WTC11 (cell line): ENCODE measurements at regions not wholly inside any gene's neighbourhood (a gene's known extent, or its start where the extent isn't known, plus 50 kb on each side); places are given as distances from the start of the nearest gene placed in this dataset.

Experiments
- ATAC-seq: fragments of 200-7000 bp; cut with Tn5 transposase; 2 replicates; pipeline ENCODE4 v1.10.0; 2021; ENCODE audit warnings: mild to moderate bottlenecking, moderate library complexity
- CTCF ChIA-PET: fragments of 300-600 bp; sonication (Branson Sonifier 250); formaldehyde crosslinking; loops from one replicate; lab custom pipeline; 2021; ENCODE audit warnings: antibody characterized with exemption; lab: Charles Lee
- POLR2A ChIA-PET: fragments of 350-600 bp; sonication (Branson Sonifier 250); formaldehyde crosslinking; loops from one replicate; lab custom pipeline; 2021; ENCODE audit warnings: antibody characterized with exemption; lab: Charles Lee
- DNase-seq: peaks from one replicate; pipeline ENCODE4 v3.0.0; 2021; ENCODE audit warnings: low spot score
- H3K27ac Mint-ChIP-seq: 2 replicates; pipeline ENCODE4 v1.8.0; 2021; ENCODE audit warnings: mixed read lengths
- H3K27me3 Mint-ChIP-seq: 2 replicates; pipeline ENCODE4 v1.8.0; 2021; ENCODE audit warnings: low read depth, mild to moderate bottlenecking, moderate library complexity, mixed read lengths
- H3K36me3 Mint-ChIP-seq: 2 replicates; pipeline ENCODE4 v1.8.0; 2021; ENCODE audit warnings: mixed read lengths
- H3K4me1 Mint-ChIP-seq: 2 replicates; pipeline ENCODE4 v1.8.0; 2022; ENCODE audit warnings: mixed read lengths
- H3K4me3 Mint-ChIP-seq: 2 replicates; pipeline ENCODE4 v1.8.0; 2021; ENCODE audit warnings: mild to moderate bottlenecking, moderate library complexity, mixed read lengths
- H3K9me3 Mint-ChIP-seq: 2 replicates; pipeline ENCODE4 v1.8.0; 2021; ENCODE audit warnings: mixed read lengths
- FOXK1 ChIP-seq: sonication (generic); formaldehyde crosslinking; IDR thresholded peaks from 2 replicates; pipeline ENCODE4 v1.8.0; 2022; ENCODE audit warnings: mild to moderate bottlenecking, moderate library complexity, missing genetic modification reagents
- GABPB1 ChIP-seq: sonication (generic); formaldehyde crosslinking; IDR thresholded peaks from 2 replicates; pipeline ENCODE4 v1.8.1; 2023; ENCODE audit warnings: mild to moderate bottlenecking, missing genetic modification reagents
- HMGA2 ChIP-seq: fragments of 250-450 bp; sonication (Bioruptor Pico); IDR thresholded peaks from 2 replicates; pipeline ENCODE4 v1.4.0; 2021; ENCODE audit warnings: mild to moderate bottlenecking, moderate library complexity
- JAZF1 ChIP-seq: fragments of 250-450 bp; sonication (Bioruptor Pico); IDR thresholded peaks from 2 replicates; pipeline ENCODE4 v1.9.0; 2021; ENCODE audit warnings: moderate library complexity, mild to moderate bottlenecking, inconsistent platforms
- NFATC4 ChIP-seq: fragments of 250-450 bp; sonication (Bioruptor Pico); IDR thresholded peaks from 2 replicates; pipeline ENCODE4 v1.9.0; 2021; ENCODE audit warnings: mild to moderate bottlenecking
- NR3C1 ChIP-seq: sonication (generic); formaldehyde crosslinking; conservative IDR thresholded peaks from 2 replicates; pipeline ENCODE4 v1.8.1; 2023; ENCODE audit warnings: low read depth, mild to moderate bottlenecking, missing genetic modification reagents
- OVOL2 ChIP-seq: fragments of 250-450 bp; sonication (Bioruptor Pico); IDR thresholded peaks from 2 replicates; pipeline ENCODE4 v1.9.0; 2021; ENCODE audit warnings: mild to moderate bottlenecking, borderline replicate concordance
- SP1 ChIP-seq: sonication (generic); formaldehyde crosslinking; conservative IDR thresholded peaks from 2 replicates; pipeline ENCODE4 v1.8.1; 2022; ENCODE audit warnings: missing genetic modification reagents
- TEAD1 ChIP-seq: sonication (generic); formaldehyde crosslinking; IDR thresholded peaks from 2 replicates; pipeline ENCODE4 v1.8.0; 2022; ENCODE audit warnings: mild to moderate bottlenecking, missing genetic modification reagents
- TEAD4 ChIP-seq: sonication (generic); formaldehyde crosslinking; IDR thresholded peaks from 2 replicates; pipeline ENCODE4 v1.8.0; 2022; ENCODE audit warnings: mild to moderate bottlenecking, missing genetic modification reagents
- ZBTB21 ChIP-seq: sonication (generic); formaldehyde crosslinking; IDR thresholded peaks from 2 replicates; pipeline ENCODE4 v1.8.1; 2023; ENCODE audit warnings: mild to moderate bottlenecking, missing genetic modification reagents, borderline replicate concordance
- ZNF121 ChIP-seq: sonication (generic); formaldehyde crosslinking; IDR thresholded peaks from 2 replicates; pipeline ENCODE4 v1.8.0; 2023; ENCODE audit warnings: missing genetic modification reagents
- ZNF317 ChIP-seq: sonication (generic); formaldehyde crosslinking; IDR thresholded peaks from 2 replicates; pipeline ENCODE4 v1.8.1; 2023; ENCODE audit warnings: low read depth, mild to moderate bottlenecking, moderate library complexity, missing genetic modification reagents, borderline replicate concordance
- ZNF423 ChIP-seq: fragments of 250-450 bp; sonication (Bioruptor Pico); IDR thresholded peaks from 2 replicates; pipeline ENCODE4 v2.1.2; 2022; ENCODE audit warnings: mild to moderate bottlenecking, moderate library complexity
- TF ChIP-seq, protein P1 (sequence below): fragments of 250-450 bp; sonication (Bioruptor Pico); IDR thresholded peaks from 2 replicates; pipeline ENCODE4 v1.9.0; 2021; ENCODE audit warnings: mild to moderate bottlenecking
- TF ChIP-seq, protein P2 (sequence below): fragments of 250-450 bp; sonication (Bioruptor Pico); conservative IDR thresholded peaks from 2 replicates; pipeline ENCODE4 v1.9.0; 2021; ENCODE audit warnings: mild to moderate bottlenecking
- TF ChIP-seq, protein P3 (sequence below): sonication (generic); formaldehyde crosslinking; IDR thresholded peaks from 2 replicates; pipeline ENCODE4 v1.8.0; 2022; ENCODE audit warnings: mild to moderate bottlenecking, missing genetic modification reagents
- TF ChIP-seq, protein P4 (sequence below): sonication (generic); formaldehyde crosslinking; IDR thresholded peaks from 2 replicates; pipeline ENCODE4 v1.8.1; 2022; ENCODE audit warnings: missing genetic modification reagents, borderline replicate concordance
- TF ChIP-seq, protein P5 (sequence below): sonication (generic); formaldehyde crosslinking; IDR thresholded peaks from 2 replicates; pipeline ENCODE4 v1.8.1; 2022; ENCODE audit warnings: mild to moderate bottlenecking, missing genetic modification reagents, moderate library complexity, borderline replicate concordance
- TF ChIP-seq, protein P6 (sequence below): fragments of 250-450 bp; sonication (Bioruptor Pico); IDR thresholded peaks from 2 replicates; pipeline ENCODE4 v1.9.0; 2021; ENCODE audit warnings: moderate library complexity, mild to moderate bottlenecking, inconsistent platforms, borderline replicate concordance

DNA sequence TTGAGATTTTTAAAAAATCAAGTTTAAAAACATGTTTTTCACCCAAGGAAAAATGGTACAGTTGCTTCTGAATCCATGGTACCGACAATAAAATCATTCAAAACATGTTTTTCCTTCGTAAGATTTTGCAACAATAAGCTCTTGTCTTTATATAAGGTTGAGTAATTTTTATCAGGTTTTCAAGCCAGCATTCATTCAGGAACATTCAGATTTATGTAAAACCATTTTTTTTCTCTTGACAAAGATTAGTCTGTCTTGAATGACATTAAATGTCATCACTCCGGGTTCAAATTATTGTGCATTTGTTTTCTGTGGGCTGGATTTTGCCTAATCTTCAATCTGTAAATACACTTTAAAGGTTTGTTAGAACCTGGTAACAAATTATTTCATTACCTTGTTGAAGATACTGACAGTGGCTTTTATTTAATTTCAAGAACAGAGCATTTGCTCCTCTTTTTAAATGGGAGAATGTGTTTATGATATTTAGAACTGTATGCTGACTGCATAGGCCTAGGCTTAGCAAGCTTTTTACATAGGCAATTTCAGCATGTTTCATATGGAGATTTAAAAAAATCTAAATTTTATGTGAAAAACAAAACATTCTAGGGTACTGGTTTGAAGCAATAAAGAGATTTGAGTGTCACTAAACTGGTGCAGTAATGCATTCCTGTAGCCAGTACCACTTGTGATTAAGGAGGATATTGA lies 336.4 kb upstream of the HAND2 start:
- POLR2A ChIA-PET, result no interaction called here
- CTCF ChIA-PET, result no interaction called here
- Mint-ChIP-seq H3K9me3 (peaks cover 11% of the 10 kb centered on the region), H3K27ac (no peak overlapping the region), H3K36me3 (no peaks in the 10 kb centered on the region), H3K4me1 (no peaks in the 10 kb centered on the region), H3K27me3 (no peaks in the 10 kb centered on the region), H3K4me3 (no peak overlapping the region)
- ATAC-seq (no peak), DNase-seq (no peak)
- TF ChIP-seq, protein P1, sequence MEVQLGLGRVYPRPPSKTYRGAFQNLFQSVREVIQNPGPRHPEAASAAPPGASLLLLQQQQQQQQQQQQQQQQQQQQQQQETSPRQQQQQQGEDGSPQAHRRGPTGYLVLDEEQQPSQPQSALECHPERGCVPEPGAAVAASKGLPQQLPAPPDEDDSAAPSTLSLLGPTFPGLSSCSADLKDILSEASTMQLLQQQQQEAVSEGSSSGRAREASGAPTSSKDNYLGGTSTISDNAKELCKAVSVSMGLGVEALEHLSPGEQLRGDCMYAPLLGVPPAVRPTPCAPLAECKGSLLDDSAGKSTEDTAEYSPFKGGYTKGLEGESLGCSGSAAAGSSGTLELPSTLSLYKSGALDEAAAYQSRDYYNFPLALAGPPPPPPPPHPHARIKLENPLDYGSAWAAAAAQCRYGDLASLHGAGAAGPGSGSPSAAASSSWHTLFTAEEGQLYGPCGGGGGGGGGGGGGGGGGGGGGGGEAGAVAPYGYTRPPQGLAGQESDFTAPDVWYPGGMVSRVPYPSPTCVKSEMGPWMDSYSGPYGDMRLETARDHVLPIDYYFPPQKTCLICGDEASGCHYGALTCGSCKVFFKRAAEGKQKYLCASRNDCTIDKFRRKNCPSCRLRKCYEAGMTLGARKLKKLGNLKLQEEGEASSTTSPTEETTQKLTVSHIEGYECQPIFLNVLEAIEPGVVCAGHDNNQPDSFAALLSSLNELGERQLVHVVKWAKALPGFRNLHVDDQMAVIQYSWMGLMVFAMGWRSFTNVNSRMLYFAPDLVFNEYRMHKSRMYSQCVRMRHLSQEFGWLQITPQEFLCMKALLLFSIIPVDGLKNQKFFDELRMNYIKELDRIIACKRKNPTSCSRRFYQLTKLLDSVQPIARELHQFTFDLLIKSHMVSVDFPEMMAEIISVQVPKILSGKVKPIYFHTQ (CRISPR knock-in tag), result no peak
- no peak for TF ChIP-seq SP1 (CRISPR knock-in tag)
- TF ChIP-seq NR3C1 (CRISPR knock-in tag), result no peak
- TF ChIP-seq, protein P2, sequence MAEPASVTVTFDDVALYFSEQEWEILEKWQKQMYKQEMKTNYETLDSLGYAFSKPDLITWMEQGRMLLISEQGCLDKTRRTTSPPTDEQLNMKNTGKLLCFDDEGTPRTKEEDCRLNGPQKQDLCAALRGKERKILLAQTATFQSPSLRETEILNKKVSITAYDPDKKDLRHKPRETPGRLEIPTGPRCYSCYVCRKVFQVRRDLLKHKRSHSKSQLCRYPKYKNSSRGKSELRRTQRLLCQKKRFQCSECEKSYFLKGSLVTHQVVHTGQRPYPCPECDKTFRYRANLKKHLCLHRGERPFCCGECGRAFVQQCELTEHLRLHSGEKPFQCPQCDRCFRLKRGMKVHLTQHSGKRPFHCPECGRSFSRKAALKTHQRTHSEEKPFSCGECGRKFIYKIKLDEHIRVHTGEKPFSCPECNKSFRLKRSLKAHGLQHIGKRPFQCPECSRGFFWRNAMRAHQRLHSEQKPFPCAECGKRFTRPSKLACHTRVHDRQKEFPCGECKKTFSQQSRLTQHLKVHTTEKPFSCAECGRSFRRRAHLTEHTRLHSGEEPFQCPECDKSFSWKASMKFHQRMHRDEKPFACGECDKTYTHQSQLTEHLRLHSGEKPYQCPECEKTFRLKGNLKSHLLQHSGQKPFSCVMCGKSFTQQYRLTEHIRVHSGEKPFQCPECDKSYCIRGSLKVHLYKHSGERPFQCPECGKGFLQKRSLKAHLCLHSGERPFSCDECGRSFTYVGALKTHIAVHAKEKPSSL (CRISPR knock-in tag), result no peak
- TF ChIP-seq NFATC4 (CRISPR knock-in tag), result no peak
- no peak for TF ChIP-seq GABPB1 (CRISPR knock-in tag)
- no peak for TF ChIP-seq ZNF121 (CRISPR knock-in tag)
- no peak for TF ChIP-seq FOXK1
- TF ChIP-seq TEAD4 (CRISPR knock-in tag), result no peak
- no peak for TF ChIP-seq ZNF423 (CRISPR knock-in tag)

DNA sequence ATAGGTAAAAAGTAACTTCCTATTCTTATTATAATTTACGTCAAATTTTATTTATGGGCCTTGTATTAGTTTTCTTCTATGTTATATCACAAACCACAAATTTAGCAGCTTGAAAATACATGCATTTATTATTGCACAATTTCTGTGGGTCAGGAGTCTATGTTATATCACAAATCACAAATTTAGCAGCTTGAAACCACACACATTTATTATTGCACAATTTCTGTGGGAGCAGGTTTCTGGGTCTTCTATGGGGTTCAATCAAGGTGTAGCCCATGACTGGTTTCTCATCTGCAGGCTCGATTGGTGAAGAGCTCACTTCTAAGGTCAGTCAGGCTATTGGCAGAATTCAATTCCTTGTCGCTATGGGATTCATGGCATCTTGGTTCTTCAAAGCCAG lies 332.7 kb upstream of the HAND2 start:
- no peak overlapping the region for H3K27ac Mint-ChIP-seq
- POLR2A ChIA-PET, result no interaction called here
- no peak for ATAC-seq
- no peak overlapping the region for H3K4me3 Mint-ChIP-seq
- no peaks in the 10 kb centered on the region for H3K4me1 Mint-ChIP-seq
- peaks cover 22% of the 10 kb centered on the region for H3K9me3 Mint-ChIP-seq
- H3K36me3 Mint-ChIP-seq, result no peaks in the 10 kb centered on the region
- TF ChIP-seq, protein P3, sequence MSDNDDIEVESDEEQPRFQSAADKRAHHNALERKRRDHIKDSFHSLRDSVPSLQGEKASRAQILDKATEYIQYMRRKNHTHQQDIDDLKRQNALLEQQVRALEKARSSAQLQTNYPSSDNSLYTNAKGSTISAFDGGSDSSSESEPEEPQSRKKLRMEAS (CRISPR knock-in tag), result no peak
- TF ChIP-seq ZBTB21 (CRISPR knock-in tag), result no peak
- no peak for TF ChIP-seq JAZF1 (CRISPR knock-in tag)
- TF ChIP-seq OVOL2 (CRISPR knock-in tag), result no peak
- TF ChIP-seq, protein P4, sequence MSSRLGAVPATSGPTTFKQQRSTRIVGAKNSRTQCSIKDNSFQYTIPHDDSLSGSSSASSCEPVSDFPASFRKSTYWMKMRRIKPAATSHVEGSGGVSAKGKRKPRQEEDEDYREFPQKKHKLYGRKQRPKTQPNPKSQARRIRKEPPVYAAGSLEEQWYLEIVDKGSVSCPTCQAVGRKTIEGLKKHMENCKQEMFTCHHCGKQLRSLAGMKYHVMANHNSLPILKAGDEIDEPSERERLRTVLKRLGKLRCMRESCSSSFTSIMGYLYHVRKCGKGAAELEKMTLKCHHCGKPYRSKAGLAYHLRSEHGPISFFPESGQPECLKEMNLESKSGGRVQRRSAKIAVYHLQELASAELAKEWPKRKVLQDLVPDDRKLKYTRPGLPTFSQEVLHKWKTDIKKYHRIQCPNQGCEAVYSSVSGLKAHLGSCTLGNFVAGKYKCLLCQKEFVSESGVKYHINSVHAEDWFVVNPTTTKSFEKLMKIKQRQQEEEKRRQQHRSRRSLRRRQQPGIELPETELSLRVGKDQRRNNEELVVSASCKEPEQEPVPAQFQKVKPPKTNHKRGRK, result no peak
- TF ChIP-seq TEAD1 (CRISPR knock-in tag), result no peak
- CTCF ChIA-PET, result no interaction called here
- DNase-seq, result no peak
- no peaks in the 10 kb centered on the region for H3K27me3 Mint-ChIP-seq

DNA sequence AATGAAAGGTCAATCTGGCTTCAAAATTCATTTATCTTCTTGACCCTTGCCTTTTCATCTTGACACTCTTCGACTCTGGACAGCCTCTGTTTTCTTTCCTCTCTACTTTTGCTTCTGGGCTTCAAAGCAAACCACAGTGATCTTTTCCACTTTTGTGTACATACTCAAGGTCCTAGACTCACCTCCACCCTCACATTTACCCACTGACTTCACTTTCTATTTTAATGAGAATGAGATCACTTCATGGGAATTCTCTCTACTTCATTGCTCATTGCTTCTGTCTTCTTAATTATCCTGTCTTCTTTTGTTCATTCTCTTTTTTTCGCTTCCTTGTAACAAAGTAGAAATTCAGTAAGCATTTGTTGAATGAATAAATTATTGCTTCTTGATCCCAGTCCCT lies 330.1 kb upstream of the HAND2 start:
- Mint-ChIP-seq H3K4me1 (no peaks in the 10 kb centered on the region), H3K9me3 (peaks cover 30% of the 10 kb centered on the region), H3K36me3 (no peaks in the 10 kb centered on the region), H3K27me3 (no peaks in the 10 kb centered on the region), H3K4me3 (no peak overlapping the region), H3K27ac (no peak overlapping the region)
- ChIA-PET POLR2A (no interaction called here), CTCF (no interaction called here)
- DNase-seq (no peak), ATAC-seq (no peak)
- TF ChIP-seq, protein P4, result no peak
- TF ChIP-seq, protein P5, sequence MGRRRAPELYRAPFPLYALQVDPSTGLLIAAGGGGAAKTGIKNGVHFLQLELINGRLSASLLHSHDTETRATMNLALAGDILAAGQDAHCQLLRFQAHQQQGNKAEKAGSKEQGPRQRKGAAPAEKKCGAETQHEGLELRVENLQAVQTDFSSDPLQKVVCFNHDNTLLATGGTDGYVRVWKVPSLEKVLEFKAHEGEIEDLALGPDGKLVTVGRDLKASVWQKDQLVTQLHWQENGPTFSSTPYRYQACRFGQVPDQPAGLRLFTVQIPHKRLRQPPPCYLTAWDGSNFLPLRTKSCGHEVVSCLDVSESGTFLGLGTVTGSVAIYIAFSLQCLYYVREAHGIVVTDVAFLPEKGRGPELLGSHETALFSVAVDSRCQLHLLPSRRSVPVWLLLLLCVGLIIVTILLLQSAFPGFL (CRISPR knock-in tag), result no peak
- TF ChIP-seq ZNF317 (CRISPR knock-in tag) (no peak), HMGA2 (no peak), NR3C1 (CRISPR knock-in tag) (no peak)
- TF ChIP-seq, protein P6, sequence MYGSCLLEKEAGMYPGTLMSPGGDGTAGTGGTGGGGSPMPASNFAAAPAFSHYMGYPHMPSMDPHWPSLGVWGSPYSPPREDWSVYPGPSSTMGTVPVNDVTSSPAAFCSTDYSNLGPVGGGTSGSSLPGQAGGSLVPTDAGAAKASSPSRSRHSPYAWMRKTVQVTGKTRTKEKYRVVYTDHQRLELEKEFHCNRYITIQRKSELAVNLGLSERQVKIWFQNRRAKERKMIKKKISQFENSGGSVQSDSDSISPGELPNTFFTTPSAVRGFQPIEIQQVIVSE (CRISPR knock-in tag), result no peak
